ENCODE measurements at regions not wholly inside any gene's neighbourhood (a gene's known extent, or its start where the extent isn't known, plus 50 kb on each side); places are given as distances from the start of the nearest gene placed in this dataset.

DNA sequence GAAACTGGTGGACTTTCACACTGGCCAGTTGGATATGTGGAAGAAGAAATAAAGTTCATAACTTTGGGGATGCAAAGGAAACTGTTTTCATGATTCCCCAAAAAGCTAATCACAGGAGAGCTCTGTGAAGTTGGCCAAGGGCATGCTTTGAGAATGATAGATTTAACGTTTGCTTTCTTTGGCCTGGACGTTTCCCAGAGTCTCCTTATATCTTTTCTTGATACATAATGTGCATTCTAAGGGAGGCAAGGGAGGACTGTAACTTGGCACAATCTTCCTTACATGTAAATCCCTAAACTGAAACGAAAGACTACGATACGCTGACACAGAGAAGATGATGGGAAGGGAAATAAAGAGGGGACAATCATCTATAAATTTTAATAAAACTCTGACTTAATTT is 176.5 kb upstream of the INHBA start:
- no peak for FAIRE-seq

DNA sequence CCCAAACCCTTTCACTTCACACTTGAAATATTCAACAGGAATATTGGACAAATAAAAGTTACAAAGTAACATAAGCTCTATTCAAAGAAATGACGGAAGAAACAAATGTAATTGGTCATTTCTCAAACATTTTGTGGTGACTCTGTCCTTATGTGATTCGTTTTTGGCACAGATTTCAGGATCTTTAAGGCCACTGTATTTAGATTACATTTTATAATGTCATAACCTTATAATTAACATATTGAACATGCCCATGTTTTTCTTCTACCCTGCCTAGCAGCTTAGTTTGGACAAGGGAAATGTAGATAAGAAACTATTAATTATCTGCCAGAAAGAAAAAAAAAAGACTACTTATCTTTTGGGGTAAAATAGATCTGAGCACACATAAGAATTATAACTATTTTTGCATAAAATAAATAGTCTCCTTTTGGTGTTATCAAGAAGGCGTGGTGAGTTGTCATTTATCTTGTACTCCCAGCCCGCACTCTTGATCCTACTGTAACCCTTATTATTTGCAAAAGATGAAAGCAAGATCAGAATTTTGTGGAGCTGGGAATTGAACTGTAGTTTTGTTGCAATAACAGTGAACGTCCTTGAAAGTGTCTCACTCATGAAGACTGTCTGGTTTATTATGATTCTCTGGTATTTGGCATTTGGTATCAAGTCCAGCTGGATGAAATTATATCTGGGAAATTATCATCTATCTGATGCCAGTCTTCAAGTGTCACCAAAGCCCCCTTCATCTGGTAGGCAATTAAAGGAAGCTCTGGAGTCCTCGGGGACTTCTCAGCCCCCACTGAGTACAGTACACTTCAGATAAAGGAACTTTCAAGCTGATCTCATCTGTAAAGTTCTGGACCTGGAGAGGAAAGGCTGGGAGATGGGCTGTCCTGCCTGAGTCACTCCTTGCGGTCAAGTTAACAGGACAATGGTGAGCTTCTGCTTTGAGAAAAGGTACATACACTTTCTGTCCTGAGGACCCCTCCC is 175.7 kb upstream of the INHBA start:
- peak; percentile 5 for FAIRE-seq
- DNase-seq (ENCODE audit: extremely low spot score, insufficient read length, low read depth): no peak

More for the DNA sequence above, 176.5 kb upstream of the INHBA start:
- no peak for DNase-seq (ENCODE audit: extremely low spot score, insufficient read length, low read depth)

GRCh38 chr7:41877118-41877517 is 174.2 kb upstream of the INHBA start:
- FAIRE-seq (no peak), DNase-seq (ENCODE audit: extremely low spot score, insufficient read length, low read depth) (no peak)

DNA sequence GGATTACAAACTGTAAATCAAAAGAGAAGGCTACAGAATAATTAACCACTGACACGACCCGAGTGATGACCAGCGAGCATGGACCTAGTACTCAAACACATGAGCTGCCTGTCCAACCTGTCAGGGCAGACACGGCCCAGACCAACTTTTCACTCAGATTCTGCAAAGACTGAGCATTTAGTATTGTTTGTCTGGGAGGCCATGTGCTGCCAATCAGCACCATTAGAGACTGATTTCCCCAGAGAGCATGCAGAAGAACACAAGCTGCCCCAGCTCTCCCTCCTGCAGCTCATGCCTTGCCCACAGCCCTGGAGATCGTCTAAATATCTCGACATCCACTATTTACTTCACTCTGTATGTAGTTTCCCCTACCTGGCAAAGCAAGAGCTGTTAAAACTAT is 172.6 kb upstream of the INHBA start:
- FAIRE-seq (no peak), DNase-seq (ENCODE audit: extremely low spot score, insufficient read length, low read depth) (no peak)

GRCh38 chr7:41874201-41874785 is 171.4 kb upstream of the INHBA start:
- no peak for DNase-seq (ENCODE audit: extremely low spot score, insufficient read length, low read depth)
- no peak for FAIRE-seq

- FAIRE-seq: no peak
- no peak for DNase-seq (ENCODE audit: extremely low spot score, insufficient read length, low read depth)
Measured at GRCh38 chr7:41873741-41874140, 170.9 kb upstream of the INHBA start.

GRCh38 chr7:41872966-41873365 is 170.1 kb upstream of the INHBA start:
- no peak for DNase-seq (ENCODE audit: extremely low spot score, insufficient read length, low read depth)
- no peak for FAIRE-seq

DNA sequence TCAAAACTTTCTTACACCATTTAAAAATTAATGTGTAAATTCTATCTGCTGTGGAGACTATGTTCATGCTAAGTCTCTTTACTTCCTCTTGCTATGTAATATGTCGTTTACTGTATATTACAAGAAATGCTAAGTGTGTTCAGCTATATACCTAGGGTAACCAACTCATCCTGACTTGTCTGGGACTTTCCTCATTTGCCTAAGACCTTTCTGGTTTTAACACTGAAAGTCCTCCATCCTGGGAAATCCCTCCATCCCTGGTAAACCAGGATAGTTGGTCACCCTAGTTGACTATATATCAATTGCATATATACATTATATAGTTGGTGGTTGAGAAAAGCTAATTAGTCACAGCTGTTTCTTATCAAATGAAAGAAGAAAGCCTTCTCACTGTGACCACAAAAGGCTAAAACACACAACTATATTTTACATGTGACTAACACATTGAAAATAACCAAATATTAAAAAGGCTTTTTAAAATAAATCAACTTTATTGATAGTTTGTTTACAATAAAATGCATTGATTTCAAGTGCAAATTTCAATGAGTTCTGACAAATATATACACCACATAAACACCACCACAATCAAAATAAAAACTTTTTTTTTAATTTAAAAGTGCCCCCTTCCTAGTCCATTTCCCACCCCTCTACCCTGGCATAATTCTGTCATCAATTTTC is 167.7 kb upstream of the INHBA start:
- no peak for DNase-seq (ENCODE audit: extremely low spot score, insufficient read length, low read depth)
- peak; percentile 69 for FAIRE-seq

DNA sequence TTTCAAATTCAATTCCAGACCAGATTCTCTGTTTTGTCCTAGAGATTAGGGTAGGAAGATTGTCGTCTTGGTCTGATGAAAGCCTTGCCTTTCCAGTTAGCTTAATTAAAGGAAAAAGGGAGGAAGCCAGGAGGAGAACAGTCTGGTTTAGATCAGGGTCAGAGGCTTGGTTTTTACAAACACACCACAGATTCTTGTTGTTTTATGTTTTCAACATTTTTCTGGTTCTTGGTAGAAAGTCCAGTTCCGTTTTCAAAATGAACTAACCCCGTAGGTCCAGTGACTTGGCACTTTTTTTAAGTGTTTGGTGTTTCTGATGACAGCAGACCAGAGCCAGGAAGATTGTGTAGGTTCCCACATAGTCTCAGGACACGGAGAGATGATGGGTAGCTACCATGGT is 167.1 kb upstream of the INHBA start:
- DNase-seq (ENCODE audit: extremely low spot score, insufficient read length, low read depth): no peak
- FAIRE-seq: peak; percentile 59

- DNase-seq (ENCODE audit: extremely low spot score, insufficient read length, low read depth) (no peak), FAIRE-seq (no peak)
Measured at GRCh38 chr7:41869596-41869995, 166.7 kb upstream of the INHBA start.

DNA sequence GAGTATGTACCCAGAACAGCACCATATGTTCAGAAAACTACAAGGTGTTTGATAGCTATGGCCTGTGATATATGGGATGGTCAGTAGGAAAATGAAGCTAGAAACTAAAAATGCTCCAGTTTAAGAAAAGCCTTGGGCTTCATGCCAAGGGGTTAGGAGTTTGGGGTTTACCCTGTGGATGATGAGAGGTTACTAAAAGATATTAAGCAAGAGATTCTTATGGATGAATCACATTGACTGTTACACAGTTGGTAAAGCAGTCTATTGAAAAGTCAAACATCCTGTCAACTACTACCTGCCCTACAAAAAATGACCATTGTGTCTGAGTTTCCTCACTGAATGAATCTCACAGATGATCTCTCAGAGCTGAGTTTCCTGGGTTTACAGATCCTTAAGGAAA is 166.2 kb upstream of the INHBA start:
- FAIRE-seq (no peak), DNase-seq (ENCODE audit: extremely low spot score, insufficient read length, low read depth) (no peak)

GRCh38 chr7:41867639-41868280 is 164.9 kb upstream of the INHBA start:
- no peak for FAIRE-seq
- no peak for DNase-seq (ENCODE audit: extremely low spot score, insufficient read length, low read depth)

DNA sequence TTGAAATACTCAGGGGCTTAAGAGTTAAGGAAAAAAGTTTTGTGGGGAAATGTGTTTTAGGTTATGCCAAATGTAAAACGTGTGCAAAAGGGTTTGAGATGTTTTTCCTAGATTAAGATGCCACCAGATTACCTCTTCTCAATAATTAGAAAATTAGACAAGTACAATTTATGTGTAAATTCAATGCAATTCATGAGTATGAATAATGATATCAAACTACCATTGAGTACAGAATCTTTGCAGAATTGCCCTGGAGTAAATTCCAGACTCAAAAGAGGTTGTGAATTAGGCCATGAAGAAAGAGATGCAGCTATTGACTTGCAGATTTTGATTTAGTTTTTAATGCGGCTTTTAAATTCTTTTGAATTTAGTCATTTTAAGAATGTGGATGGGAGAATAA is 159.4 kb upstream of the INHBA start:
- FAIRE-seq (no peak), DNase-seq (ENCODE audit: extremely low spot score, insufficient read length, low read depth) (no peak)

- DNase-seq (ENCODE audit: extremely low spot score, insufficient read length, low read depth): no peak
- FAIRE-seq: no peak
Measured at GRCh38 chr7:41861642-41862041, 158.8 kb upstream of the INHBA start.

GRCh38 chr7:41858201-41858600 is 155.3 kb upstream of the INHBA start:
- FAIRE-seq: no peak
- no peak for DNase-seq (ENCODE audit: extremely low spot score, insufficient read length, low read depth)

DNA sequence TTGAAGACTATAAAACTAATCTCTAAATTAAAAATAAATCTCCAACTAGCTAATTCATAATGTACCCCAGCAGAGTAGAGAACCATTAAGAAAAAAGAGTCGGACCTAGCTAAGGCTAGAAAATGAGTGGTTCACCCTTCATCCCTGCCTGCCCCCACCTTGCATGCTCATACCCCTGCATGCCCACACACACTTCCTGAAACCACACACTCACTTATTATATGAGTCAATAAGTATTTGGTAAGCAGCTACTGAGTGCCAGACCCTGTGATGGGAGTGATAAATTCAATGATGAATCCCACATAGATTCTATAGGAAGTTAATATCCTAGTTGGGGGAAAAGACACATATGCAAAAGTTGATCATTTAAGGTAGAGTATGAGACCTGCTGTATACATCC is 152.9 kb upstream of the INHBA start:
- DNase-seq (ENCODE audit: extremely low spot score, insufficient read length, low read depth): no peak

DNA sequence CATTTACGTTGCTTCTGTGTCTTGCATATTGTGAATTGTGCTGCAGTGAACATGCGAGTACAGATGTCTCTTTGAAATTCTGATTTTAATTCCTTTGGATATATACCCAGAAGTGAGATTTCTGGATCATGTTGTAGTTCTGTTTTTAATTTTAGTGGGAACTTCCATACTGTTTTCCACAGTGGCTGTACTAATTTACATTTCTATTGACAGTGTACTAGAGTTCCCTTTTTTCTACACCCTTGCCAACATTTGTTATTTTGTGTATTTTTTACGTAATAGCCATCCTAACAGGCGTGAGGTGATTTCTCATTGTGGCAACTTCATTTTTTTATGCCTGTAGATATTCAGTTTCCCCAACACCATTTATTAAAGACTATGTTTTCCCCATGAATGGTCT is 144.7 kb upstream of the INHBA start:
- no peak for DNase-seq (ENCODE audit: extremely low spot score, insufficient read length, low read depth)
- FAIRE-seq: no peak

More for the DNA sequence above, 152.9 kb upstream of the INHBA start:
- no peak for FAIRE-seq

- no peak for DNase-seq (ENCODE audit: extremely low spot score, insufficient read length, low read depth)
- FAIRE-seq: no peak
Measured at GRCh38 chr7:41847151-41847550, 144.3 kb upstream of the INHBA start.

GRCh38 chr7:41842956-41843355 is 140.1 kb upstream of the INHBA start:
- no peak for FAIRE-seq
- no peak for DNase-seq (ENCODE audit: extremely low spot score, insufficient read length, low read depth)

DNA sequence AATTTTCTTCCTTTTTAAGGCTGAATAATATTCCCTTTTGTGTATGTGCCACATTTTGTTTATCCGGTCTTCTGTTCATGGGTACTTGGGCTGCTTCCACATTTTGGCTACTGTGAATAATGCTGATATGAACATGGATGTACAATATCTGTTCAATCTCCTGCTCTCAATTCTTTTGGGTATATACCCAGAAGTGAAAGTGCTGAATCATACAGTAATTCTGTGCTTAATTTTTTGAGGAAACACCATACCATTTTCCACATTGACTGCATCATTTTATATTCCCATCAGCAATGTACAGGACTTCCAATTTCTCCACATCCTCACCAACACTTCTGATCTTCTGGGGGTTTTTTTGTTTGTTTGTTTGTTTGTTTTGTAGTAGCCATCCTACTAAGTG is 135.0 kb upstream of the INHBA start:
- no peak for FAIRE-seq

More for the DNA sequence above, 135.0 kb upstream of the INHBA start:
- no peak for DNase-seq (ENCODE audit: extremely low spot score, insufficient read length, low read depth)

All from GM18507 (cell line).